ENCODE measurements at regions not wholly inside any gene's neighbourhood (a gene's known extent, or its start where the extent isn't known, plus 50 kb on each side); places are given as distances from the start of the nearest gene placed in this dataset.

- H4K20me1 ChIP-seq (ENCODE audit: control insufficient read depth, insufficient read depth, insufficient read length): no peaks in the 10 kb centered on the region
Observed at GRCh38 chr5:116887104-116887503, 312.5 kb upstream of the SEMA6A start.

More at GRCh38 chr5:116887104-116887503, 312.5 kb upstream of the SEMA6A start:
- DNase-seq: no peak
- peaks cover 4 to 7% of the 10 kb centered on the region in 2 experiments for H3K4me1 Mint-ChIP-seq
- H3K9me3 ChIP-seq (ENCODE audit: control insufficient read depth, low read depth, low read length): no peaks in the 10 kb centered on the region
- H3K4me1 ChIP-seq (ENCODE audit: insufficient read depth, low read length): no peaks in the 10 kb centered on the region
- H3K9ac ChIP-seq (ENCODE audit: extremely low read depth, insufficient read length, low read length): no peak overlapping the region
- no peak overlapping the region for H4K91ac ChIP-seq (ENCODE audit: insufficient read length, low read depth, low read length)
- no peak overlapping the region for H3K23ac ChIP-seq (ENCODE audit: insufficient read length, low read depth, low read length)
- H2AK5ac ChIP-seq (ENCODE audit: insufficient read length, low read length): no peak overlapping the region
- H3K79me1 ChIP-seq (ENCODE audit: insufficient read depth, low read depth, low read length, poor library complexity, severe bottlenecking): no peaks in the 10 kb centered on the region
- no peak overlapping the region for H2BK5ac ChIP-seq (ENCODE audit: insufficient read length, low read length)
- no peak overlapping the region for H4K5ac ChIP-seq (ENCODE audit: insufficient read length, low read depth, low read length)
- H3K36me3 Mint-ChIP-seq (ENCODE audit: insufficient read depth in 1 of 3, low read depth in 3 of 3): no peaks in the 10 kb centered on the region
- no peaks in the 10 kb centered on the region for H3K79me2 ChIP-seq (ENCODE audit: insufficient read depth, low read length)
- WGBS (ENCODE audit: extremely low coverage, insufficient read length, low lambda C conversion rate): no CpG with 5 or more reads among the region's 1 CpG
- H2BK15ac ChIP-seq (ENCODE audit: low read depth, low read length): no peak overlapping the region
- H3K4ac ChIP-seq (ENCODE audit: low read depth, low read length): no peak overlapping the region
- no peak overlapping the region for H3K4me3 Mint-ChIP-seq
- no peaks in the 10 kb centered on the region for H3K23me2 ChIP-seq (ENCODE audit: insufficient read length, low read depth, low read length, poor library complexity, severe bottlenecking)
- H2BK120ac ChIP-seq (ENCODE audit: low read depth, low read length, poor library complexity, severe bottlenecking): no peak overlapping the region
- H3K4me2 ChIP-seq (ENCODE audit: insufficient read depth, insufficient read length, low read length): no peak overlapping the region
- no peak overlapping the region for H2BK20ac ChIP-seq (ENCODE audit: low read depth, low read length, poor library complexity, severe bottlenecking)
- no peak overlapping the region for H2BK12ac ChIP-seq (ENCODE audit: insufficient read length, low read depth, low read length)
- no peak overlapping the region for H3K27ac ChIP-seq (ENCODE audit: insufficient read length, low read depth, low read length)
- H4K8ac ChIP-seq (replicated peaks; ENCODE audit: insufficient read length, low read depth, low read length): no peak overlapping the region
- no peaks in the 10 kb centered on the region for H3K27me3 ChIP-seq (ENCODE audit: insufficient read depth, low read length)
- TF ChIP-seq, protein P1, sequence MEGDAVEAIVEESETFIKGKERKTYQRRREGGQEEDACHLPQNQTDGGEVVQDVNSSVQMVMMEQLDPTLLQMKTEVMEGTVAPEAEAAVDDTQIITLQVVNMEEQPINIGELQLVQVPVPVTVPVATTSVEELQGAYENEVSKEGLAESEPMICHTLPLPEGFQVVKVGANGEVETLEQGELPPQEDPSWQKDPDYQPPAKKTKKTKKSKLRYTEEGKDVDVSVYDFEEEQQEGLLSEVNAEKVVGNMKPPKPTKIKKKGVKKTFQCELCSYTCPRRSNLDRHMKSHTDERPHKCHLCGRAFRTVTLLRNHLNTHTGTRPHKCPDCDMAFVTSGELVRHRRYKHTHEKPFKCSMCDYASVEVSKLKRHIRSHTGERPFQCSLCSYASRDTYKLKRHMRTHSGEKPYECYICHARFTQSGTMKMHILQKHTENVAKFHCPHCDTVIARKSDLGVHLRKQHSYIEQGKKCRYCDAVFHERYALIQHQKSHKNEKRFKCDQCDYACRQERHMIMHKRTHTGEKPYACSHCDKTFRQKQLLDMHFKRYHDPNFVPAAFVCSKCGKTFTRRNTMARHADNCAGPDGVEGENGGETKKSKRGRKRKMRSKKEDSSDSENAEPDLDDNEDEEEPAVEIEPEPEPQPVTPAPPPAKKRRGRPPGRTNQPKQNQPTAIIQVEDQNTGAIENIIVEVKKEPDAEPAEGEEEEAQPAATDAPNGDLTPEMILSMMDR (conservative IDR thresholded peaks at IDR 0.05): no peak
- H3K14ac ChIP-seq (ENCODE audit: insufficient read depth, low read length): no peak overlapping the region
- no peak overlapping the region; a peak in 1 of 7 replicates for H3K27ac Mint-ChIP-seq
- no peak overlapping the region for H3K18ac ChIP-seq (ENCODE audit: insufficient read length, low read depth, low read length)
- no peak overlapping the region for H3T11ph ChIP-seq (ENCODE audit: low read length)
- no peak overlapping the region for H2AFZ ChIP-seq (ENCODE audit: low read length)
- H3K56ac ChIP-seq (ENCODE audit: insufficient read length, low read depth, low read length): no peak overlapping the region
- peaks cover 0 to 1% of the 10 kb centered on the region in 2 experiments; a peak in 1 of 5 replicates for H3K9me3 Mint-ChIP-seq
- H3K27me3 Mint-ChIP-seq (ENCODE audit: low read depth): no peaks in the 10 kb centered on the region
